ENCODE measurements at regions not wholly inside any gene's neighbourhood (a gene's known extent, or its start where the extent isn't known, plus 50 kb on each side); places are given as distances from the start of the nearest gene placed in this dataset.

GRCh38 chr9:88197781-88198340 is 59.6 kb upstream of the SPATA31C2 start:
- Mint-ChIP-seq H3K4me3 (no peak overlapping the region), H3K4me1 (peaks cover 2% of the 10 kb centered on the region), H3K36me3 (ENCODE audit: low read depth) (no peaks in the 10 kb centered on the region), H3K27me3 (ENCODE audit: insufficient read depth) (no peaks in the 10 kb centered on the region), H3K9me3 (no peaks in the 10 kb centered on the region), H3K27ac (no peak overlapping the region)
- no peaks in the 10 kb centered on the region for H3K4me1 ChIP-seq (ENCODE audit: control insufficient read depth, insufficient read depth, low read length)
- DNase-seq, result no peak
- H3K9me3 ChIP-seq (ENCODE audit: control insufficient read depth, low read length), result no peaks in the 10 kb centered on the region
- 73 to 74% methylated on average over 2 to 4 of the region's 4 CpGs for WGBS, 2 experiments (ENCODE audit: insufficient coverage in 1 of 2, insufficient read length in 1 of 2)
- no peaks in the 10 kb centered on the region for H3K27me3 ChIP-seq (ENCODE audit: control insufficient read depth, insufficient read depth, low read length, poor library complexity, severe bottlenecking)
- no peak overlapping the region for H3K9ac ChIP-seq (ENCODE audit: extremely low read depth, low read length, poor library complexity, severe bottlenecking)
- peak overlapping the region; percentile 40 for H3K27ac ChIP-seq (ENCODE audit: low read depth, low read length)
- no peaks in the 10 kb centered on the region for H3K36me3 ChIP-seq (ENCODE audit: control insufficient read depth, insufficient read depth, low read length)
- H3K4me3 ChIP-seq (ENCODE audit: low read length), result no peak overlapping the region
- no peak for TF ChIP-seq CTCF (conservative IDR thresholded peaks at IDR 0.05)

GRCh38 chr9:88197016-88197415 is 58.7 kb upstream of the SPATA31C2 start:
- H3K4me3 Mint-ChIP-seq, result no peak overlapping the region

GRCh38 chr9:88196142-88196790 is 58.0 kb upstream of the SPATA31C2 start:
- DNase-seq, result no peak
- WGBS, 2 experiments (ENCODE audit: insufficient coverage in 1 of 2, insufficient read length in 1 of 2), result 91 to 94% methylated on average over 5 of the region's 5 CpGs
- no peak for TF ChIP-seq CTCF (conservative IDR thresholded peaks at IDR 0.05)
- H3K4me3 Mint-ChIP-seq, result no peak overlapping the region
- H3K27me3 Mint-ChIP-seq (ENCODE audit: insufficient read depth), result no peaks in the 10 kb centered on the region
- peaks cover 2% of the 10 kb centered on the region for H3K4me1 Mint-ChIP-seq
- Histone ChIP-seq H3K27ac (ENCODE audit: low read depth, low read length) (no peak overlapping the region), H3K4me1 (ENCODE audit: control insufficient read depth, insufficient read depth, low read length) (no peaks in the 10 kb centered on the region), H3K36me3 (ENCODE audit: control insufficient read depth, insufficient read depth, low read length) (no peaks in the 10 kb centered on the region), H3K9me3 (ENCODE audit: control insufficient read depth, low read length) (no peaks in the 10 kb centered on the region), H3K4me3 (ENCODE audit: low read length) (no peak overlapping the region), H3K27me3 (ENCODE audit: control insufficient read depth, insufficient read depth, low read length, poor library complexity, severe bottlenecking) (no peaks in the 10 kb centered on the region), H3K9ac (ENCODE audit: extremely low read depth, low read length, poor library complexity, severe bottlenecking) (no peak overlapping the region)
- no peak overlapping the region for H3K27ac Mint-ChIP-seq
- H3K9me3 Mint-ChIP-seq, result no peaks in the 10 kb centered on the region
- H3K36me3 Mint-ChIP-seq (ENCODE audit: low read depth), result no peaks in the 10 kb centered on the region

More at GRCh38 chr9:88197016-88197415, 58.7 kb upstream of the SPATA31C2 start:
- no peaks in the 10 kb centered on the region for H3K9me3 Mint-ChIP-seq
- no peak for DNase-seq
- no peaks in the 10 kb centered on the region for H3K36me3 Mint-ChIP-seq (ENCODE audit: low read depth)
- Histone ChIP-seq H3K36me3 (ENCODE audit: control insufficient read depth, insufficient read depth, low read length) (no peaks in the 10 kb centered on the region), H3K9me3 (ENCODE audit: control insufficient read depth, low read length) (no peaks in the 10 kb centered on the region), H3K9ac (ENCODE audit: extremely low read depth, low read length, poor library complexity, severe bottlenecking) (no peak overlapping the region), H3K27ac (ENCODE audit: low read depth, low read length) (no peak overlapping the region), H3K4me1 (ENCODE audit: control insufficient read depth, insufficient read depth, low read length) (no peaks in the 10 kb centered on the region), H3K4me3 (ENCODE audit: low read length) (no peak overlapping the region), H3K27me3 (ENCODE audit: control insufficient read depth, insufficient read depth, low read length, poor library complexity, severe bottlenecking) (no peaks in the 10 kb centered on the region)
- peaks cover 2% of the 10 kb centered on the region for H3K4me1 Mint-ChIP-seq
- no peak for TF ChIP-seq CTCF (conservative IDR thresholded peaks at IDR 0.05)
- H3K27ac Mint-ChIP-seq, result no peak overlapping the region
- 67 to 81% methylated on average over 1 to 3 of the region's 3 CpGs for WGBS, 2 experiments (ENCODE audit: insufficient coverage in 1 of 2, insufficient read length in 1 of 2)
- H3K27me3 Mint-ChIP-seq (ENCODE audit: insufficient read depth), result no peaks in the 10 kb centered on the region

All from endodermal cell (in vitro differentiated cells).